HFFc6 (cell line): ENCODE measurements at regions not wholly inside any gene's neighbourhood (a gene's known extent, or its start where the extent isn't known, plus 50 kb on each side); places are given as distances from the start of the nearest gene placed in this dataset.

Source experiments
- DNase-seq: peaks from one replicate; pipeline ENCODE4 v3.0.0-alpha.2; 2018
- H3K27ac Mint-ChIP-seq: 2 replicates; pipeline ENCODE4 v1.8.0; 2020; ENCODE audit warnings: mild to moderate bottlenecking, mixed read lengths
- H3K27me3 Mint-ChIP-seq: 2 replicates; pipeline ENCODE4 v1.8.0; 2021; ENCODE audit warnings: mild to moderate bottlenecking, moderate library complexity, mixed read lengths; ENCODE audit not compliant: insufficient read depth
- H3K36me3 Mint-ChIP-seq: 2 replicates; pipeline ENCODE4 v1.8.0; 2021; ENCODE audit warnings: low read depth, mixed read lengths
- H3K4me1 Mint-ChIP-seq: 2 replicates; pipeline ENCODE4 v1.8.0; 2020; ENCODE audit warnings: low read depth, mixed read lengths
- H3K4me3 Mint-ChIP-seq: 2 replicates; pipeline ENCODE4 v1.8.0; 2020; ENCODE audit warnings: mild to moderate bottlenecking, moderate library complexity, mixed read lengths
- H3K9me3 Mint-ChIP-seq: 2 replicates; pipeline ENCODE4 v1.8.0; 2020; ENCODE audit warnings: mild to moderate bottlenecking, mixed read lengths
- TF ChIP-seq, protein P1 (sequence below): fragments of 200-600 bp; sonication (generic); IDR thresholded peaks from 2 replicates; pipeline ENCODE4 v1.5.0; 2021; ENCODE audit warnings: antibody characterized with exemption, mild to moderate bottlenecking

DNA sequence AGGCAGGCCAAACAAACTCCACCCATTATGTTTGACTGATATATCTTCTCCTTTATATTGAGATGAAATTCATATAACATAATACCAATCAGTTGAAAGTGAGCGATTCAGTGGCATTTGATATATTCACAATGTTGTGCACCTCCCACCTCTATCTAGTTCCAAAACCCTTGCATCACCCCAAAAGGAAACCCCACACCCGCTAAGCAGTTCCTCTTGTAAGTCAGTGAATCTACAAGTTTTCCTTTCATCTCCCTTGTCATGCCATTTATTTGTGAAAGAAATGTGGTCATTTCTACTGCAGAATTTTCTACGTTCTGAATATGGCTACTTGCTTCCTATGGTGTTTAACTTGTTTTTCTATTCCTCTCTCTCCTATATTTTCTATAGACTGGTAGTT, 99.4 kb upstream of the PTPN3 start:
- Mint-ChIP-seq H3K9me3 (no peaks in the 10 kb centered on the region), H3K4me3 (no peak overlapping the region), H3K4me1 (peaks cover 6% of the 10 kb centered on the region; the same call in 1 of the 2 replicates), H3K27ac (no peak overlapping the region), H3K27me3 (peaks cover 14% of the 10 kb centered on the region), H3K36me3 (no peaks in the 10 kb centered on the region)
- DNase-seq = no peak
- TF ChIP-seq, protein P1, sequence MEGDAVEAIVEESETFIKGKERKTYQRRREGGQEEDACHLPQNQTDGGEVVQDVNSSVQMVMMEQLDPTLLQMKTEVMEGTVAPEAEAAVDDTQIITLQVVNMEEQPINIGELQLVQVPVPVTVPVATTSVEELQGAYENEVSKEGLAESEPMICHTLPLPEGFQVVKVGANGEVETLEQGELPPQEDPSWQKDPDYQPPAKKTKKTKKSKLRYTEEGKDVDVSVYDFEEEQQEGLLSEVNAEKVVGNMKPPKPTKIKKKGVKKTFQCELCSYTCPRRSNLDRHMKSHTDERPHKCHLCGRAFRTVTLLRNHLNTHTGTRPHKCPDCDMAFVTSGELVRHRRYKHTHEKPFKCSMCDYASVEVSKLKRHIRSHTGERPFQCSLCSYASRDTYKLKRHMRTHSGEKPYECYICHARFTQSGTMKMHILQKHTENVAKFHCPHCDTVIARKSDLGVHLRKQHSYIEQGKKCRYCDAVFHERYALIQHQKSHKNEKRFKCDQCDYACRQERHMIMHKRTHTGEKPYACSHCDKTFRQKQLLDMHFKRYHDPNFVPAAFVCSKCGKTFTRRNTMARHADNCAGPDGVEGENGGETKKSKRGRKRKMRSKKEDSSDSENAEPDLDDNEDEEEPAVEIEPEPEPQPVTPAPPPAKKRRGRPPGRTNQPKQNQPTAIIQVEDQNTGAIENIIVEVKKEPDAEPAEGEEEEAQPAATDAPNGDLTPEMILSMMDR = no peak

DNA sequence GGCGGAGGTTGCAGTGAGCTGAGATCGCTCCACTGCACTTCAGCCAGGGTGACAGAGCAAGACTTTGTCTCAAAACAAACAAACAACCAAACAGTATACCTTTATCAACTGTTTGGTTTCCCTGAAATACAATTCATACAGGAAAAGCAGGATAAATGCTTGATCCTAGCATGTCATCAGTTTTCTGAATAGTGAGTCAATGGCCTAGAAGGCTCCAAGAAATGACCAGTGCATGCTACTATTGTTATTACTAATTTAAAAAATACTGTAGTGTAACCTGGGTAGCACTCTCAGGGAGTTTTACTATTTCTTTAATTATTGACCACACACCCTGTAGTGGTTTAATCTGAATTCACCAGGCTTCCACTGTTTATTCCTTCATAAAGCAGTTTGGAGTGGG, 101.0 kb upstream of the PTPN3 start:
- Mint-ChIP-seq H3K9me3 (no peaks in the 10 kb centered on the region), H3K36me3 (no peaks in the 10 kb centered on the region), H3K27ac (no peak overlapping the region), H3K4me3 (no peak overlapping the region), H3K27me3 (peaks cover 9% of the 10 kb centered on the region), H3K4me1 (peaks cover 6% of the 10 kb centered on the region; the same call in 1 of the 2 replicates)
- DNase-seq = no peak
- TF ChIP-seq, protein P1 = no peak

DNA sequence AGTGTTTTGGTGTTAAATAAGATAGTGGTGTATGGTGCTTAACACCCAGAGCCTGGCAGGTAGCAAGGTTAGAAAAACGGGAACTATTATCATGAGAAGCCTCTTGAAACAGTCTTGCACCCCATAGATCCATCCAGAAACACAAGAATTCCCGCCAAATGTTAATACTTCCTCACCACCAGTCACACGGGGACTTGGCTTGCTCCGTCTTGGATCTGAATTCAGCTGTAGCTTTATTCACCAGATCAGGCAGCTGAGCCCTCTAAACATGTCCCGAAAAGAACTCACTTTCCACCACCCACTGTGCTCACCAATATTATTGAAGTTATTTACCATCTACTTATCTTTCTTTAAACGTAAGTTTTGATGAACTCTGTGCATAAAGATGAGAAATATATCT, 101.6 kb upstream of the PTPN3 start:
- no peak overlapping the region for H3K27ac Mint-ChIP-seq
- no peaks in the 10 kb centered on the region for H3K36me3 Mint-ChIP-seq
- no peak overlapping the region for H3K4me3 Mint-ChIP-seq
- no peak for DNase-seq
- TF ChIP-seq, protein P1 = no peak
- H3K4me1 Mint-ChIP-seq = peaks cover 6% of the 10 kb centered on the region; the same call in 1 of the 2 replicates
- H3K27me3 Mint-ChIP-seq = peaks cover 6% of the 10 kb centered on the region
- H3K9me3 Mint-ChIP-seq = no peaks in the 10 kb centered on the region

DNA sequence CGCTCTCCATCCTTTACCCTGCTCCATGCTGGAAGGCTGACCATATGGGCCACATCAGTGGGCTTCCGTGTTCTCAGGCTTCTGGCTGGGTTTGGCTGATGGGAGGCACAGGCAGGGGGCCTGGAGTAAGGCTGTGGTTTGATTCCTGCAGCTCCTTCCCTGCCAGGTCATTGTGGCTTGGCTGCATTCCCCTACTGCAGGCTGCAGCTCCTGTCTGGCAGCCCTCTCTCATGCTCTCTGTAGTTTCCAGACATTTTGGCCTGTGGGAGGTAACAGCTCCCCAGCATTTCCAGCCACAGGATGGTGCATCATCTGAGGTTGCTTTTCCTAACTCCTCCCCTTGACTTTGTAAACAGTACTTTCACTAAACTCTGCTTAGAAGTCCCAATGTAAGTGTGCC, 102.0 kb upstream of the PTPN3 start:
- H3K27me3 Mint-ChIP-seq = peaks cover 4% of the 10 kb centered on the region
- H3K4me1 Mint-ChIP-seq = peaks cover 6% of the 10 kb centered on the region; the same call in 1 of the 2 replicates
- H3K4me3 Mint-ChIP-seq = no peak overlapping the region
- no peak overlapping the region for H3K27ac Mint-ChIP-seq
- DNase-seq = peak; percentile 31
- no peaks in the 10 kb centered on the region for H3K36me3 Mint-ChIP-seq
- TF ChIP-seq, protein P1 = no peak
- no peaks in the 10 kb centered on the region for H3K9me3 Mint-ChIP-seq

DNA sequence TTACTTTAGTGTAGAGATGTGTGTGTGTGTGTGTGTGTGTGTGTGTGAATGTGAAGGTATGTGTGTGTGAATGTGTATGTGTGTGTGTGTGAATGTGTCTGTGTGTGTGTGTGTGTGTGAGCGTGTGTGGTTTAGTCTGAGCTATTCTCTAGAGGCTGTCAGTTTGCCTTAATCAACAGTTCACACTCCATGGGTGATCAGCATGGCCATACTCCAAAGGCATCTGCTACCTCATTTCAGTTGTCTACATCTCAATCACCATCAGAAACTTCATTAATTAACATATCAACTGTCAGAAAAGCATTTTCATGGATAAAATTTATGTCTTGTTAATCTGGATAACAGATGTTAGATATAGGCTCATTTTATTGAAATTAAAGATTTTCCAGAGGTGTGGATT, 103.1 kb upstream of the PTPN3 start:
- Mint-ChIP-seq H3K36me3 (no peaks in the 10 kb centered on the region), H3K4me3 (no peak overlapping the region), H3K9me3 (no peaks in the 10 kb centered on the region), H3K4me1 (peaks cover 6% of the 10 kb centered on the region; the same call in 1 of the 2 replicates), H3K27ac (no peak overlapping the region), H3K27me3 (peaks cover 7% of the 10 kb centered on the region)
- DNase-seq = no peak
- TF ChIP-seq, protein P1 = no peak

DNA sequence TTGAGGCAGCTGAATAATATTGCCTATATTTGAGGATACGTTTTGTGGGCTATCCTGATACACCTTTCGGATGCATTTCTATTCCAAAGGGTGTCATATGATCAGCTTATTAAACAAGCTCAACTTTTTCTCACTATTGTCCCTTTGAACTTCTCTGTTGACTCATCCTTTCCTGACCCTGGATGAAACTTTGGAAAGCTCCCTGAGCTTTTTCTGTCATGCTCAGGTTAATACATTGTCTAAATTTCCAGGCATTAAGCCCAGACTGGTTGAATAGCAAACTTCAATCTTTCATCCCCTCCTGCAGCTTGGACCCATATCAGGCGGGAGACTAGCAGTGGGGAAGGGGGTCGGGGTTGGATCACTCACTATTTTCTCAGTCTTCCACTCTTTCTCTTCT, 104.9 kb upstream of the PTPN3 start:
- H3K36me3 Mint-ChIP-seq = no peaks in the 10 kb centered on the region
- no peak for DNase-seq
- H3K9me3 Mint-ChIP-seq = no peaks in the 10 kb centered on the region

More for the DNA sequence above, 104.9 kb upstream of the PTPN3 start:
- peaks cover 9% of the 10 kb centered on the region for H3K27me3 Mint-ChIP-seq
- peaks cover 6% of the 10 kb centered on the region; the same call in 1 of the 2 replicates for H3K4me1 Mint-ChIP-seq
- no peak overlapping the region for H3K27ac Mint-ChIP-seq
- TF ChIP-seq, protein P1 = no peak
- no peak overlapping the region for H3K4me3 Mint-ChIP-seq
